RCC 7860 (cell line): ENCODE measurements at regions not wholly inside any gene's neighbourhood (a gene's known extent, or its start where the extent isn't known, plus 50 kb on each side); places are given as distances from the start of the nearest gene placed in this dataset.

Experiments
- DNase-seq: peaks from one replicate; pipeline ENCODE4 v3.0.0-alpha.2; 2015; ENCODE audit warnings: low spot score
- FAIRE-seq: peaks from 2 replicates; lab custom pipeline; 2012; peaks lifted over from hg19 to GRCh38; lab: Jason Lieb, UNC

- DNase-seq (no peak), FAIRE-seq (no peak)
These were observed 58.5 kb downstream of the PSMG1 start for GRCh38 chr21:39124681-39125251.

GRCh38 chr21:39123375-39123774 lies 59.9 kb downstream of the PSMG1 start:
- FAIRE-seq (no peak), DNase-seq (no peak)

DNA sequence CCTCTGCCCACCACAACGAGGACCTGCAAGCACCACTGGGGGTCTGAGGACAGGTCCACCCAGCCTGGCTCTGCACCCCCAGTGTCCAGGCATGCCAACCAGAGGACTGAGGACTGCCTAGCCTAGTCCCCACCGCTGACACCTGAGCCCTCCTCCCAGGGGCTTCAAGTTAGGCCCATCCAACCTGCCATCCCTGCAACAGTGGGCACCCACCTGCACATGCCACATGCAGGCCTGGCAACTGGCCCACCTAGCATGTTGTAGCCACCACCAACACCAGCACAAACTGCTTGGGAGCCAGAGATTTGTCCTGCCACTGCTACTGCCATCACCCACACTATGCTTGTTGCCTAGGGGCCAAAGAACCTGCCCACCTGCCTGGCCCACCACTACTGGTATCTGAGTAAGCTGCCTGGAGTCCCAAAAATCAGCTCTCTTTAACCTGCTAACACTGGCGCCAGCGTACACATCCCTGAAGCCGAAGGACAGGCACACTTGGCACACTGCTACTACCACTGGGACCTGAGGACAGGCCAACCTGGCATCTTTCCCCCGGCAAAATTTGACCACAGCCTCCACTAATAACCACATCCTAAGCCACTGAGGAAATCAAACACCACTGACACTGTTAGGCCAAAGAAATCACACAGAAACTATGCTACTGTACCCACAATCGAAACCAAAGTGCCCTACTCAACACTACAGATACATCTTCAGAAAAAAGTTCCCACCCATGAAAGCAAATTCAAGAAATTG lies 61.5 kb downstream of the PSMG1 start:
- peak; percentile 58 for DNase-seq
- peak; percentile 74 for FAIRE-seq

GRCh38 chr21:39120876-39121599 lies 62.2 kb downstream of the PSMG1 start:
- DNase-seq (no peak), FAIRE-seq (no peak)

GRCh38 chr21:39119891-39120290 lies 63.4 kb downstream of the PSMG1 start:
- DNase-seq, result no peak
- no peak for FAIRE-seq

GRCh38 chr21:39118604-39119215 lies 64.5 kb downstream of the PSMG1 start:
- FAIRE-seq (no peak), DNase-seq (no peak)

- DNase-seq (no peak), FAIRE-seq (no peak)
These were observed 65.2 kb downstream of the PSMG1 start for GRCh38 chr21:39118061-39118460.

DNA sequence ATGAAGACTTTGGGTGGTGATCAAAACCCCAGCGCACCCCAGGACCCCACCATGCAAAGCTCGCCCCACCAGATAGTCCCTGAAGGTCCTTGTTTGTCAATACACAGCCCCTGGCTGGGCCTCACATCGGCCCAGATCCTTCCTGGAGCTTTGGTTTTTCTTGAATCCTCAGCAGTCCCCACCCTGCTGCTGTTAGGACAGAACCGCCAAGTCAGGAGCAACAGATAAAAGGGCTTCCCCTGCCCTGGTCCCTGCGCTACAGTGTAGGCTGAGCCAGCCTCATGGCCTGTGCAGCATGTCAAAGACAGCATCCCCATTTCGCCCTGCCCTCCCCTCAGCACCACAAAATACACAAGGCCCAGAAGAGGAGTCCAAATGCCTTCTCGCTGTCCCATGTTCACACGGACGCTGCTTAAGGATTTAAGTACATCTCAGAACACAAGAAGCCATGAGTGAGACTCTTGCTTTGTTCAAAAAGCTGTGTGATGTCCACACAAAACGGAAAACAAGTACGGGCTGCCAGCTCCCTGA lies 65.7 kb downstream of the PSMG1 start:
- FAIRE-seq (no peak), DNase-seq (no peak)

DNA sequence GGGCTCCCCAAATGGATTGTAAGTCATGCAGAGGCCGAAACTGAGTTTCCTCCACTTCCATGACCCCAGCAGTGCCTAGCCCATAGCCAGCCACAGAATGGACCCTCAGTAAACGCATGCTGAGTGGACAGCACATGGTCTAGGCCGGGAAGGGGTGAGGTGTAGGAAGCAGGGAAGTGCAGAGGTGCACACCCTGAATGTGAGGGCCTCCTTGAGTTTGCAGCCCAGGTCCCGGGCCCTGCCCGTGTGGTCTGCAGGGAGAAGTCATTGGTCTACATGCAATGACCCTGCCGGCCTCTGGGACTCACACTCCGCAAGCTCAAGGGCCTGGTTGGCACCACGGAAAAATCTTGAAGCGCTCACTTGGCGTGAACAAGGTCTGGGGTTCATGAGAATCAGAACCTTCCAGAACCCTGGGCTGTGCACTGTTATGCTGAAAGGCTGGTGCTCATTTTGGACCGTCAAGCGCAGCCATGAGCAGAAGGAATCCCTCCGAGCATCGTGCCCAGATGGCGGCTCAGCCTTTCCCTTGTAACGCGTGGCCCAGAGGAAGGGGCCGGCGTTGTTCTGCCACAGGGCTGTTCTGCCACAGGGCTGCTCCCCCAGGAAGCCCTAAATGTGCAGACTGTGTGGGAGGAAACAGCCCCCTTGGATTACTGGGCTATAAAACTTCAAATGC lies 66.4 kb downstream of the PSMG1 start:
- FAIRE-seq (no peak), DNase-seq (no peak)

- no peak for FAIRE-seq
- DNase-seq, result peak; percentile 13
These were observed 67.5 kb downstream of the PSMG1 start for GRCh38 chr21:39115576-39116235.

DNA sequence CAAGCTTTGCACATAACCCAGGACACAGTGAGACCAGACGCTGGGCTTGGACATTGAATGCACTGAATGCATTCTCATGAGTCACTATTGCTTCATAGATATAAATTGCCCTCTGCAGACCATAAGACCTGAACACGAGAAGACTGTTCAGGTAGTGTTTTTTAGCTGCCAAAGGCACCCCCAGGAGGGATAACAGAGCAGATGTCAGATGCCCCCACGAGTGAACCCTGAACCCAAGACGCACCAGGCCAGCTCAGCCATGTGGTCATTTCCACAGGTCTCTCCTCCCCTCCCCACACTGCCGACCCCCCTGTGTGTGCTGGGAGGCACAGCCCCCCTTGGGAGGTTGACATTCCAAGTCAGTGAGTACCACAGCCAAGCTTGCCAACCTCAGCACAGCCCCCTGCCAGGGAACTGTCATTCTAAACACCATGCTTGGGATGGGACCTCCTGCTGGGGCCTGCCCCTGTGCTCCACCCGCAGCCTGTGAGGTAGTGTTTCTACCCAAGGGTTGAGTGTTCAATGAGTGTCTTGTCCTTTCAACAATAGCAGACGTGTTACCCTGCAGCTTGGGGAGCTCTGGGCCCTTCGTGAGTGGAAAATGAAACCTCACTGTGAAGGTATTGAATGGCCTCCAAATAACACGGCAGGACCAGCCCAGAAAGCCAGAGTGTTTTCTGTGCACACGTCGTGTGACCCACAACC lies 68.2 kb downstream of the PSMG1 start:
- DNase-seq (peak; percentile 92), FAIRE-seq (peak; percentile 79)

GRCh38 chr21:39111931-39112550 lies 71.2 kb downstream of the PSMG1 start:
- FAIRE-seq (no peak), DNase-seq (no peak)

- DNase-seq, result no peak
- FAIRE-seq, result no peak
These were observed 72.8 kb downstream of the PSMG1 start for GRCh38 chr21:39110431-39110830.

GRCh38 chr21:39109596-39110210 lies 73.5 kb downstream of the PSMG1 start:
- FAIRE-seq (no peak), DNase-seq (no peak)

GRCh38 chr21:39109163-39109530 lies 74.1 kb downstream of the PSMG1 start:
- no peak for DNase-seq

GRCh38 chr21:39108291-39109162 lies 74.7 kb downstream of the PSMG1 start:
- DNase-seq (no peak), FAIRE-seq (no peak)

More at GRCh38 chr21:39109163-39109530, 74.1 kb downstream of the PSMG1 start:
- no peak for FAIRE-seq

- no peak for FAIRE-seq
- no peak for DNase-seq
These were observed 75.5 kb downstream of the PSMG1 start for GRCh38 chr21:39107739-39108138.
